GM19025 (cell line): ENCODE measurements at regions not wholly inside any gene's neighbourhood (a gene's known extent, or its start where the extent isn't known, plus 50 kb on each side); places are given as distances from the start of the nearest gene placed in this dataset.

ENCODE experiments used
- ATAC-seq: cut with Tn5 transposase; IDR thresholded peaks from one replicate; pipeline ENCODE4 v1.9.1; 2021; ENCODE audit warnings: mild to moderate bottlenecking, low read depth, moderate library complexity; ENCODE audit not compliant: unreplicated experiment

GRCh38 chr10:61356354-61356753 is 96.8 kb downstream of the TMEM26 start:
- no peak for ATAC-seq

- no peak for ATAC-seq
These were observed 98.0 kb downstream of the TMEM26 start for GRCh38 chr10:61355211-61355610.

GRCh38 chr10:61354401-61354975 is 98.7 kb downstream of the TMEM26 start:
- no peak for ATAC-seq

- no peak for ATAC-seq
These were observed 102.4 kb downstream of the TMEM26 start for GRCh38 chr10:61350794-61351193.

- no peak for ATAC-seq
These were observed 103.1 kb downstream of the TMEM26 start for GRCh38 chr10:61350068-61350467.

- no peak for ATAC-seq
These were observed 106.3 kb downstream of the TMEM26 start for GRCh38 chr10:61346796-61347413.

GRCh38 chr10:61343796-61344195 is 109.4 kb downstream of the TMEM26 start:
- ATAC-seq: no peak

GRCh38 chr10:61342858-61343572 is 110.2 kb downstream of the TMEM26 start:
- no peak for ATAC-seq

- ATAC-seq: no peak
These were observed 112.2 kb downstream of the TMEM26 start for GRCh38 chr10:61341008-61341407.

- ATAC-seq: no peak
These were observed 115.0 kb downstream of the TMEM26 start for GRCh38 chr10:61338146-61338545.

- ATAC-seq: no peak
These were observed 115.4 kb downstream of the TMEM26 start for GRCh38 chr10:61337741-61338140.

- no peak for ATAC-seq
These were observed 116.3 kb downstream of the TMEM26 start for GRCh38 chr10:61336831-61337230.

GRCh38 chr10:61335359-61335758 is 117.8 kb downstream of the TMEM26 start:
- no peak for ATAC-seq

GRCh38 chr10:61332581-61332980 is 120.6 kb downstream of the TMEM26 start:
- no peak for ATAC-seq

- no peak for ATAC-seq
These were observed 122.5 kb downstream of the TMEM26 start for GRCh38 chr10:61330669-61331068.

GRCh38 chr10:61329854-61330253 is 123.3 kb downstream of the TMEM26 start:
- peak; percentile 81 for ATAC-seq

GRCh38 chr10:61325223-61325960 is 127.8 kb downstream of the TMEM26 start:
- no peak for ATAC-seq

GRCh38 chr10:61323726-61324125 is 129.5 kb downstream of the TMEM26 start:
- ATAC-seq: no peak

GRCh38 chr10:61321041-61321857 is 131.9 kb downstream of the TMEM26 start:
- ATAC-seq: no peak

- no peak for ATAC-seq
These were observed 133.0 kb downstream of the TMEM26 start for GRCh38 chr10:61320257-61320587.
